Prostate gland (tissue), 2 donors: ENCODE measurements at regions not wholly inside any gene's neighbourhood (a gene's known extent, or its start where the extent isn't known, plus 50 kb on each side); places are given as distances from the start of the nearest gene placed in this dataset.

Experiments used
- POLR2A ChIP-seq: fragments of 450-650 bp; IDR thresholded peaks from one replicate; pipeline ENCODE4 v1.6.1; 2016; ENCODE audit warnings: antibody characterized with exemption, mild to moderate bottlenecking
- POLR2AphosphoS5 ChIP-seq: sonication (generic); formaldehyde crosslinking; IDR thresholded peaks from one replicate; pipeline ENCODE4 v1.6.1; 2017; ENCODE audit warnings: antibody characterized with exemption
- TF ChIP-seq, protein P1 (sequence below), 4 experiments: fragments of 200-600 bp in 2 of 4; fragments of 450-650 bp in 2 of 4; sonication (generic) in 2 of 4; IDR thresholded peaks; 1 replicate in 3 of 4; 2 replicates in 1 of 4; pipeline ENCODE4 v1.5.1; 2016 to 2019; ENCODE audit warnings: antibody characterized with exemption in 4 of 4, mild to moderate bottlenecking in 2 of 4, moderate library complexity in 2 of 4

- TF ChIP-seq, protein P1, sequence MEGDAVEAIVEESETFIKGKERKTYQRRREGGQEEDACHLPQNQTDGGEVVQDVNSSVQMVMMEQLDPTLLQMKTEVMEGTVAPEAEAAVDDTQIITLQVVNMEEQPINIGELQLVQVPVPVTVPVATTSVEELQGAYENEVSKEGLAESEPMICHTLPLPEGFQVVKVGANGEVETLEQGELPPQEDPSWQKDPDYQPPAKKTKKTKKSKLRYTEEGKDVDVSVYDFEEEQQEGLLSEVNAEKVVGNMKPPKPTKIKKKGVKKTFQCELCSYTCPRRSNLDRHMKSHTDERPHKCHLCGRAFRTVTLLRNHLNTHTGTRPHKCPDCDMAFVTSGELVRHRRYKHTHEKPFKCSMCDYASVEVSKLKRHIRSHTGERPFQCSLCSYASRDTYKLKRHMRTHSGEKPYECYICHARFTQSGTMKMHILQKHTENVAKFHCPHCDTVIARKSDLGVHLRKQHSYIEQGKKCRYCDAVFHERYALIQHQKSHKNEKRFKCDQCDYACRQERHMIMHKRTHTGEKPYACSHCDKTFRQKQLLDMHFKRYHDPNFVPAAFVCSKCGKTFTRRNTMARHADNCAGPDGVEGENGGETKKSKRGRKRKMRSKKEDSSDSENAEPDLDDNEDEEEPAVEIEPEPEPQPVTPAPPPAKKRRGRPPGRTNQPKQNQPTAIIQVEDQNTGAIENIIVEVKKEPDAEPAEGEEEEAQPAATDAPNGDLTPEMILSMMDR (IDR thresholded peaks at IDR 0.05), result no peak
- TF ChIP-seq POLR2A (no peak), POLR2AphosphoS5 (no peak)
These were observed 297.9 kb upstream of the AMIGO2 start for GRCh38 chr12:47377414-47378221.
